GM12873 (cell line): ENCODE measurements at regions not wholly inside any gene's neighbourhood (a gene's known extent, or its start where the extent isn't known, plus 50 kb on each side); places are given as distances from the start of the nearest gene placed in this dataset.

Source experiments
- TF ChIP-seq, protein P1 (sequence below): IDR thresholded peaks from 2 replicates; pipeline ENCODE4 v1.5.1; 2012; ENCODE audit warnings: low read depth, mild to moderate bottlenecking, moderate library complexity, low read length, control low read depth; ENCODE audit not compliant: insufficient read depth; ENCODE audit errors: missing control alignments

- TF ChIP-seq, protein P1, sequence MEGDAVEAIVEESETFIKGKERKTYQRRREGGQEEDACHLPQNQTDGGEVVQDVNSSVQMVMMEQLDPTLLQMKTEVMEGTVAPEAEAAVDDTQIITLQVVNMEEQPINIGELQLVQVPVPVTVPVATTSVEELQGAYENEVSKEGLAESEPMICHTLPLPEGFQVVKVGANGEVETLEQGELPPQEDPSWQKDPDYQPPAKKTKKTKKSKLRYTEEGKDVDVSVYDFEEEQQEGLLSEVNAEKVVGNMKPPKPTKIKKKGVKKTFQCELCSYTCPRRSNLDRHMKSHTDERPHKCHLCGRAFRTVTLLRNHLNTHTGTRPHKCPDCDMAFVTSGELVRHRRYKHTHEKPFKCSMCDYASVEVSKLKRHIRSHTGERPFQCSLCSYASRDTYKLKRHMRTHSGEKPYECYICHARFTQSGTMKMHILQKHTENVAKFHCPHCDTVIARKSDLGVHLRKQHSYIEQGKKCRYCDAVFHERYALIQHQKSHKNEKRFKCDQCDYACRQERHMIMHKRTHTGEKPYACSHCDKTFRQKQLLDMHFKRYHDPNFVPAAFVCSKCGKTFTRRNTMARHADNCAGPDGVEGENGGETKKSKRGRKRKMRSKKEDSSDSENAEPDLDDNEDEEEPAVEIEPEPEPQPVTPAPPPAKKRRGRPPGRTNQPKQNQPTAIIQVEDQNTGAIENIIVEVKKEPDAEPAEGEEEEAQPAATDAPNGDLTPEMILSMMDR, result no peak
These were observed 386.3 kb downstream of the USP25 start for GRCh38 chr21:16116069-16116468.

DNA sequence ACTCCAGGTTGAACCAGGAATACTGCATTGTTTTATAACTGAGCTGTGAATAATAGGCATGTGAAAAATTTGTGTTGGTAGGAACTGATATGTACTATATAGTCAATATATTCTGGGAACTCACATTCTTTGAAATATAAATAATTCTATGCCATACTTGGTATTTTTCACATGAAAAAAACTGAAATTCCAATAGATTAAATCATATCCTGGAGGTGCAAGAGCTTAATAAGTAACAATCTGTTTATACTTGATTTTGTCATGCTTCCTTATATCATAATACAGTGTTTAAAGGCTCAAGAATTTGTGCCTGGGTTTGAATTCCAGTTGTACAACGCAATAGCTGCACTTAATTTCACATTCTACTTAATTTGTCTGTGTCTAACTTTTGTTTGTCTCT lies 387.0 kb downstream of the USP25 start:
- TF ChIP-seq, protein P1, result no peak

- TF ChIP-seq, protein P1, result no peak
These were observed 387.5 kb downstream of the USP25 start for GRCh38 chr21:16117331-16117730.

- TF ChIP-seq, protein P1, result no peak
These were observed 388.2 kb downstream of the USP25 start for GRCh38 chr21:16117851-16118590.

GRCh38 chr21:16124378-16125138 lies 394.8 kb downstream of the USP25 start:
- TF ChIP-seq, protein P1, result no peak

DNA sequence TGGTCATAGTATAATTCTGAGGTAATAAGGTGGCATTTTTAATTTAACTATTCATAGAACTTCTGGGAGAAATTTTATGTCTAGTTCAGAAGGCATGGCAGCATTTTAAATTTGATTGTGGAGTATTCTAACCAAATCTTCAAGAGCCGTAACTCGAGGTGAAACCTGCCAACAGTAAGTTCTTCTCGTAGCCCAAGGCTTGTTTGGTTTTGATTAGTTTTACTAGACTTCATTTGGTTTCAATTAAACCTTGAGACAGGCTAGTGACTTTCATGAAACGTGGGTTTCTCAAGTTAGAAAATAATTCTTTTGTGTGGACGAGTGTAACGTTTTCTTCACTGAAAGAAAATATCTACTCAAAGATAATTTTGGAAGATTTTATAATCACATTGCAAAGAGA lies 395.5 kb downstream of the USP25 start:
- TF ChIP-seq, protein P1, result no peak

- TF ChIP-seq, protein P1, result no peak
These were observed 403.5 kb downstream of the USP25 start for GRCh38 chr21:16133248-16133647.
